ENCODE measurements at regions not wholly inside any gene's neighbourhood (a gene's known extent, or its start where the extent isn't known, plus 50 kb on each side); places are given as distances from the start of the nearest gene placed in this dataset.
"Not testable (repeated sequence)": the region's sequence is repeated elsewhere in the genome, so short reads cannot be mapped to it uniquely, and the experiment has no call there.

DNA sequence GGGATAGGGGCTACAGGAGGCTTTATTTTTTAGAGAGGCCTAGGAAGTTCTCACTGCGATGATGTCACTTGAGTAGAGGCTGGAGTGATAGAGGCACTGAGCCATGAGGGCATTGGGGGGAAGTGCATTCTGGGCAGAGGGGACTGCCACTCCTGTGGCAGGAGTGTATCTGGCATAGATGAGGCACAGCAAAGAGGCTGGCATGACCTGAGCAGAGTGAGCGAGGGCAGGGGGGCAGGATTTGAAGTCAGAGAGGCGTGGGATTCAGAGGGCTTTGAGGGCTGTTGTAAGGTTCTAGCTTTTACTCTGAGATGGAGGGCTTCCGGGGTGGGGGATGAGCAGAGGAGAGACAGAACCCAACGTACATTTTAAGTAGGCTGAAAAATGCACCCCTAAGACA is 91.9 kb upstream of the SH3PXD2B start:
- DNase-seq, result no peak

DNA sequence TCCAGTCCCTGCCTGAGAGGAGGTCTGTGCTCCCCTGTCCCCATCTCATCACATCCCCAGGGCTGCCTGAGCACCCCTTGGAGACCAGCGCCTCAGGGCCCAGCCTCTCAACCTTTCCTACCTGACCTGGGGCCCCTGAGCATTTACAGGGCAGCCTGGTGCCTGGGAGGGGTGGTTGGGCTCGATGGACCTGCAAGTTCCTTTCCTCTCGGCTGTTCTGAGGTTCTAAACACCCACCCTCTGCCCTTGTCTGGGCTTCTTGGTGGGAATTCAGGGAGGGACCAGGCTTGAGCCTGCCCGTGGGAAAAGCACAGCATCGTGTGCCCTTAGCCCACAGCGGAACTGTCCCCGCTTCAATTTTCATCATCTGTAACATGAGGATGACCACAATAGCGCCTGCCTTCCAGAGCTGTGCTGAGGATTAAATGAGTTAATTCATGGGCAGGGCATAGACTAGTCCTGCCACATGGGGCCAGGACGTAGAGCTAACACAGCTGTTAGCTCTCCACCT is 91.0 kb upstream of the SH3PXD2B start:
- DNase-seq, result no peak

DNA sequence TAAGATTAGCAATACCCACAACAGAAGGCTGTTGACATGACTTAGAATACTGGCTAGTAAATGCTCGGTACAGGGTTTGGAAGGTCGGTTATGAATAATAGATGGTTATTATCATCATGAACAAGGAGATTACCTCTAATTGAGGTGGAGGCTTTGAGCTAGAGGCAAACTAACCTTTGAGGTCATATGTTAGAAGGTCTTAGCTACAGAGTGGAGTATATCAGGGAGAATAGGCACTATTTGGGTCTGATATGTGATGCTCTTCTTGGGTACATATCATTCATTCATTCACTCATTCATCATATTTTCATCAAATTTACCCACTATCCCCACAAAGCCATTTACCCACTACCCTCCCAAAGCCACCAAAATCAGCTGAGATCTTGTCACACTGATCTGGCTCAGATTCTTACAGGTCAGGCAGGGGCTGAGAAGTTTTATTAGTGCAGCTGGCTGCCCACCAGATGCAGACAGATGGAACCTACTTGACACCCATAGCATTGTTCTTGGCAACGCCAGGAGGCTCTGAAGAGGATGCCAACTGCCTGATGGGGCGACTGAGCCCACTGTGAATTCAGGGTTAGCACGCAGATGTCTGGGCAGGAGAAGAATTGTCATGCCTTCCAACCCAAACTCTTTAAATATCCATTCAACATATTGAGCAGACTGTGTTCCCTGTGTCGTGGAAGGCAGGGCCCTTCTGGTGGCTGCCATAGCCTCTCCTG is 90.2 kb upstream of the SH3PXD2B start:
- peak; percentile 32 for DNase-seq

DNA sequence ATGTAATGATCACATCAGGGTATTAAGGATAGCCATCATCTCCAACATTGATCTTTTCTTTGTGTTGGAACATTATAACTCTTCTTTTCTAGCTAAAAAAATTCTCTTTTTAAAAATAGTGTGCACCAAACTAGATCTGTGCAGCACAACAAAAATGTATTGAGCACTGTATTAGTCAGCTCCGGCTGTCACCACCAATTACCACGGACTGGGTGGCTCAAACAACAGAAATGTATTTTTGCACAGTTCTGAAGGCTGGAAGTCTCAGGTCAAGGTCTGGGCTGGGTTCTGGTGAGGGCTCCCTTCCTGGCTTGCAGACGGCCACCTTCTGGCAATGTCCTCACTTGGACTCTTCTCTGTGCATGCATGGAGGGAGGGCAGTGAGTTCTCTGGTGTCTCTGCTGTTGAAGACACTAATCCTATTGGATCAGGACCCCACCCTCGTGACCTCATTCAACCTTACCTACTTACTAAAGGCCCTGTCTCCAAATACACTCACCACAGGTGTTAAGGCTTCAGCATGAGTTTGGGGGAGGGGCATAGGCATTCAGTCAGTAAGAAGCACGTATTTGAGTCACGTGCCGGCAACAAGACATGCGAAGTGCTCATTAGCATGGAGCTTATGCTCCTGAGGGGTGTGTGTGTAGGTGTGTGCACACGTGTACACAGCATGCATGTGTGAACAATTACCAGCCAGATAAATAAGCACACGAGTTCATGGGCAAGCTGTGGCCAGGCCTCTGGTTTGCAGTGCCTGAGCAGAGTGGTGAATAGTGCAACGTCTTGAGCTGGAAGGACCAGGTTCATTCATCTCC is 89.4 kb upstream of the SH3PXD2B start:
- DNase-seq, result no peak

DNA sequence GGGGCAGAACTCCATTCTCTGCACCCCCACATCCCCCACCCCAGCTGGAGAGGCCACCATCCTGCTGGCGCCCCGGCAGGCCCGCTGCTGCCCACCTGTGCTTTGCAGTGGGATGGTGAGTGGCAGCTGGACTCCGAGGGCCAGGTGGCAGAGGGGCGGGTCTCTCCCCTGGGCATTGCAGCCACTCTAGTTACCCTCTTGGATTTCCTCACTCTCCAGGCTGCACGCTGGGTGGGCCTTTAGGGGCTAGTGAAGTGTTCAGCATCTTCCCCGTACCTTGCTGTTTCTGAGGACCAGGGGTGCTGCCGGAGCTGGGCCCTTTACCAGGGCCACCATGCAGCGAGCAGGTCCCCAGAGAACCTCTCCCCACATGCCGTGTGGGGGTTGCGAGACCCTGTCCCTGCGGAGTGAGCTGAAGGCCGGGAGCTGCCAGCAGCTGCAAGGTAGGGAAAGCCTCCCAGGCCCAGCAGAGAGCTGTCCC is 88.4 kb upstream of the SH3PXD2B start:
- no peak for DNase-seq

DNA sequence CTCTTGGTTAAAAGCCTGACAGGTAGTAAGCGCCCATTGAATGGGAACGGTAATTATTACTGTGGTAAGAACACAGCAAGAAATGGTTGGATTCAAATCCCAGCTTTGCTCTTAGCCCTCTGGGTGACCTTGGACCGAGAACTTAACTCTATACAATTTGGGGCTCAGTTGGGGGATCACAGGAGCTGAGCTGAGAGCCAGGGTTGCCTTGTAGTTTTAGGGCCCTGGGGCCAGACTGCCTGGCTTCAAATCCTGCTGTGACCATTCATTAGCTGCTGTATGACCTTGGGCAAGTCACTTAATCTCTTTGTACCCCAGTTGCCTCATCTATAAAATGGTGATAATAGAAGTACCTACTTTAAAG is 87.4 kb upstream of the SH3PXD2B start:
- no peak for DNase-seq

DNA sequence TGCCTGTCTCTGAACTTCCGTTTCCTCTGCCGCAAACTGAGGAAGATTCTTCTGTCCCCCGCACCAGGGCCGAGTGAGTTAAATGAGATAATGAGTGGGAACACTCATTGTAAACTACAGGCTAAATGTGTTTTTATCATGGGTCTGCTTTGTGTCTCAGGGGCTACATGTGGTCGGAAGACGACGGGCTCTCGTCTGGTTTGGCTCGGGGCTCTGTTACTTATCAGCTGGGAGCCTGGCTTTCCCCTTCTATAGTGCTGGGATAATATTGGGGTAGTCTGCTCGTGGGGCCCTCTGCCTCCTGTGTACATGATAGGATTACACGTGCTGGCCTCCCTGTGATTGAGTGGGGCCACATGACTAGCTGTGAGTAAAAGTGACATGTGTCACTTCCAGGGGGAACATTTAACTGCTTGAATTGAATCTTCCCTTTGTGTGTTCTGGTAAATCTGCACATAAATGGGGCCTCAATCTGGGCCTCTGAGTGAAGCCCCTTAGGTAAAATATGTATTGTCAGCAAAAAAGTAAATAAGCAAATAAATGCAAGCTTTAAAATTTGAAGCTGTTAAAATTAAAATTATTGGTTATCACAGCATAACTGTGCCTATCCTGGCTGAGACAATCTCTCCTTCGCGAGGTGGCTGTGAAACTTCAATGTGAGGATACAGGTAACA is 86.9 kb upstream of the SH3PXD2B start:
- no peak for DNase-seq

DNA sequence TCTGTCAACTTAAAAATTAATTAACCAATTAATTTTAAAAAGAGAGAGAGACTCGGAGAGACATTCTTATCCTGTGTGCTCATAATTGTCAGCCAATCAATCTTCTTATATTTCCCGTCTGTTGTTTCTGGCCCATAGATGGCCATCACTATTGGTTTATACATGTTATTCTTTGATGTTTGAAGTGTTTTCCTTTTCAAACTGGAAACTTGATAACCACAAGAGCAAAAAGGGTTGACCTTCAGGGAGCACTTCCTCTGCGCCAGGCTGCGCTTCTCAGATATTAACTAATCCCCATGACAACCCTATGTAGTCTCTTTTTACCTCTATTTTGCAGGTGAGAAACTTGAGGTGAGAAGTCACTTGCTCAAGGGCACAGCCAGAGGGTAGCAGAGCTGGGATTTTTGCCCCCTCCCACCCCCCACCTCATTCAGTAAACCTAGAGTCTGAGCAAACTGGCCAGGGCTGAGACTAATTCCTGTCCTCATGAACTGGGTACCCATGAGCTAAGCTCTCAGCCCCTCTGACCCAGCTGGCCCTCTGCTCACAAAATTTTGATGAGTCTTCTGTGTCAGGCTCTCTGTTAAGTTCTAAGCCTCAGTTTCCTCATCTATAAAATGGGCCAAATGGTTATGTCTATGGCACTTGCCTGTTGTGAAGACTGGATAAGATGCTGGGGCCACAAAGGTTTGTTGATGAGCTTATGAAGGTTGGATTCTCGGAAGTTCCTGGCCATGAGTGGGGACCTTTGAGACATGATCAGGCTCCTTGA is 86.0 kb upstream of the SH3PXD2B start:
- peak; percentile 78 for DNase-seq

DNA sequence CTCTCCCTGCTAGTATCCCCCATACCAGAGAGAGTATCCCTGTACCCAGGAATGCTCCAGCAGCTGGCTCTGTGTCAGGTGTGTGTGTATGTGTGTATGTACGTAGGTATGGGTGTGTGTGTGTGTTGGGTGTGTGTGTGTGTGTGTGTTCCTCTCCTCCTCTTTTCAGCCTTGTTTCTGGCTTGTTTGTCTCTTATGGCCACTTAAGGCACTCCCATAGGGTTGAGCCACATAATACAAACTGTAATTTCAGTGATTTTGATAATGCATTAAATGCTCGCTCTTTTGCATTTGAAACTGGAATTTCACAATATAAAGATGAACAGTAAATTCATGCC is 80.8 kb upstream of the SH3PXD2B start:
- no peak for DNase-seq

DNA sequence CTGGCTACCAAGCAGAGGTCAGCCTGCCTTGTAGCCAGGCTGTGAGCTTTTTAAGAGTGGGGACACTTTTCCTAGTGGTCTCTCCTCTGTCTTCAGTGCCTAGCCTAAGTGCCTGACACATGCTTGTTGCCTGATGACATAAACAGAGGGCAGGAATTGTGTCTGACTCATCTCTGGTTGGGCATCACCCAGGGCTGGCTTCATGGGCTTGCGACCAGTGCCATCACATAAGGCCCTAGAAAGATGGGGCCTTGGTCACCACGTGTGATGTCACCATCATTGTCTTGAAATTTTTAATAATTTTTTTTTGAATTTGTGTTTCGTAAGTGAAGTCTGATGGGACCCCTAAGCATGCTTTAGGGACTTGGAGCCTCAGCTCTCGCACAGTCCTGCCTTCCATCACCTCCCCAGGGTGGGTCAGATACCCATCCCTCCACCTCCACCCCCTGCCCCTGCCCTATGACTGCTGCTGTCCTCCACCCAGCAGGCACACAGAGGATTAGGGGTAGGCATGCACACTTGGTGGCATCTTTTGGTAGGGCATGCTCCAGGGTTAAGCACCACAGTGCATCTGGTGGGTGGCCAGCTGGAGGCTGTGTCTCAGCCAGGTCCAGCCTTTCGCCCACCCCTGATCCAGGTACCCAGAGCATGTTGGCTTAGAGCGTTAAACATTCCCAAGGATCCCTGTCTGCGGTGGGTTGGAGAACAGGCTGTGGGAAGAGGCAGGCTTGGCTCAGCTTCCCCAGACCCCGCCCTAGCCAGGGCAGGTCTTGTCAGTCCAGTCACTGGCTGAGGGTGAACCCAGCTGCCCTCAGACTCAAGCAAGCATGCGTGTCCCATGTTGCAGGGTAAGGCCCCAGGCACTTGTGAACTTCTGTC is 80.1 kb upstream of the SH3PXD2B start:
- no peak for DNase-seq

DNA sequence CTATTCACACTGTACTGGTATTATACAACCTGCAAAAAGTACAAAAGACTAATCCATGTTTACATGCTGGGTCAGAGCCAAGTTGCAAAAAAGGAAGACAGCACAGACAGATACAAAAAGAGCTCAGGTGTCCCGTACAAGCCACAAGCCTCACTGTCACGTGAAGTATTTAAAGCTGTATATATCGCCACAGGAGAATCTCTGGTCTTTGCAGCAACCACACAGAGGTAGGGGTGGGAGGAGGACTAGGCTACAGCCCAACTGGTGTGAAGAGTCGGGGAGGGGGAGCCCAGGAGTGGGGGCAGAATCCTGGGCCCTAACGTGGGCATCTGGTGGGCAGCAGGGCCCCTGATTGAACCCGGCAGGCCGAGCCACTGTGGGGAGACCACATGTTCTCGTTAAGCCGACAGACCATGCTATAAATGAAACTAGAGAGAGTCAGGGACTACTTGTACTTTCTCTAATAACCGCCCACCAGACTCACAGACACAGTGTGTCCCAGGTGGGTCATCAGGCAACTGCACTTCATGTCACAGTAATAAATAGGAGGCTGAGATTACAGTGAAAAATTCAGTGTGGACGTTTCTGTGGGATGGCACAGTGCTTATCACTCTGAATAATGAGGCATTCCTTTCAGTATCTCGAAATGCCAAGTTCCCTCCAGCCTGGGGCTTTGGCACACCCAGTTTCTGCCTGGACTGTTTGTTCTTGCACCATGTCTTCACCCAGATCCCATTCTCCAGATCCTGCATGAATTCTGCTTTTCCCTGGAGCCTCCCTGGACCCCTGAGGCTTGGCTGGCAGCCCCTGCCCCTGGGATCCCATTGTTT is 79.3 kb upstream of the SH3PXD2B start:
- no peak for DNase-seq

DNA sequence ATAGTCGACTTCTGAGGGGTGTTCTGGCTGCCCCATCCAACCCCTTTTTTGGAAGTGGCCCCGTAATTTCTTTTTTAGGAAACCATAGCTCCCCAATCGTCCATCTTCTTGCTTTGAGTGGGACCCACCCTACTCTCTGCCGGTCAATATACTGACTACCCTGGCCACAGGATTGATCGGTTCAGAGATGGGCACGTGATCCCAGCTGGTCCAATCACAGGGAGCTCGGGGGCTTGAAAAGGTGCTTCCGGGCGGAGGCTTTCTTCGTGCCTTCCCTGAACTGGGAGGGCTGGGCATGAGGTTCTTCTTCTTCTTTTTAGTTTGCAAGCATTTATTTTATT is 78.7 kb upstream of the SH3PXD2B start:
- DNase-seq, result no peak

DNA sequence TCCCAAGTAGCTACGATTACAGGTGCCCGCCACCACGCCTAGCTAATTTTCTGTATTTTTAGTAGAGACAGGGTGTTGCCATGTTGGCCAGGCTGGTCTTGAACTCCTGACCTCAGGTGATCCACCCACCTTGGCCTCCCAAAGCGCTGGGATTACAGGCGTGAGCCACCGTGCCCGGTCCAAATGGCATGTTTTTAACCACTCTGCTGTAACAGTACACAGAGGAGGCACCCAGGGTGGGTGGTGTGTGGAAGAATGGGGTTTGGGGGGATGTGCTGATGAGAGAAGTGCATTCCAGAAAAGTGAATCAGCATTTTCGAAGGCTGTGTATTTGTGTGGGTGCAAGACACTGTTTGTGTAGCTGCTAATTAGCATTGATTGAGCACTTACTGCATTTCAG is 78.1 kb upstream of the SH3PXD2B start:
- not testable (repeated sequence) for DNase-seq

DNA sequence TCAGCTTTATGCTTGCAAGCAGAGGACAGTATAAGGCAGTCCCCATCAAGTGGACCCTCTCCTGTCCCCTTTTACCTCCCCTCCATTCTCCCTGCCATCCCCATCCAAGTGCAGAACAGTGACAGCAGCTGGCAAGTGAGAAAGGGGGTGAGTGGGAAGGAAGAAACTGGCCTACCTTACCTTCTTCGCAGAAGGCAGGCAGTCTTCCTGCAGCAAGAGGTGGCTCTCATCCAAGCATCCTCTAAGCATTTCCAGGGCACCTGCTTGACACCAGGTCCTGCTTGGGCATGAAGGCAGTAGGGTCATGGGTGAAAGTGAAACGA is 77.3 kb upstream of the SH3PXD2B start:
- DNase-seq, result no peak

DNA sequence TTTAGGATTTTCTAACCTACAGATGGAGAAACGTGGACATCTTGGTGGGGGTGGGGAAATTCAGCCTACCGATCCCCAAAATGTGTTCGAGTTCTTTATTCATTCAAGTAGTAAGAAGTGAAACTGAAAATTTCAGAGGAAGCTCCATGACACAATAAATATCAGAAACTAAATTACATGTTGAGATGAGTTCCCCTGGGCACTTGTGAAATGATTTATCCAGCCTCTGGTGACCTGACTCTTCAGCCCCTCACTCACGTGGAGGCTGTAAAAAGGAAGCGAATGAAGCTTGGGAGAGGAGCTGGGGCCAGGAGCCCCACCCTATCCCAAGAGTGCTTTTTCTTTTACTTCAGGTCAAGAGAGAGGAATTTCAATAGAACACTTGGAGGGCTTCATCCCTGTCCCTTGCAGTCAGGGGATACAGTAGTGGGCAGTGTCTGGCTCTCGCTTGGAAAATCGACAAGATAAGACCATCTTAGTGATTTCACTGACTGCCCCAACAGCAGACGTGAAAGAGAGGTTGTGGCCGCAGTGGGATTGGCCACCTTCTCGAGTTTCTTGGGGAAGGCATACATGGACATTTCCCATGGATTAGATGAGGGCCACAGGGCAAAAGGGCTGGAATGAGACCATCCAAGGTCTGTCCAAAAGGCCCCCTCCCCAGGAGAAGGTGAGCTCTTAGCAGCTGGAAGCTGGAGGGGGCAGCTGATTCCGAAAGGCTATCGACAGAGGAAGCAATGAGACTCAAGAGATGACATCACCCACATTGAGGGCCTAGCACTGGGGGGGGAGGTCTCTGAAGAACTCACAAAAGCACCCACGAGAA is 76.8 kb upstream of the SH3PXD2B start:
- DNase-seq, result no peak

DNA sequence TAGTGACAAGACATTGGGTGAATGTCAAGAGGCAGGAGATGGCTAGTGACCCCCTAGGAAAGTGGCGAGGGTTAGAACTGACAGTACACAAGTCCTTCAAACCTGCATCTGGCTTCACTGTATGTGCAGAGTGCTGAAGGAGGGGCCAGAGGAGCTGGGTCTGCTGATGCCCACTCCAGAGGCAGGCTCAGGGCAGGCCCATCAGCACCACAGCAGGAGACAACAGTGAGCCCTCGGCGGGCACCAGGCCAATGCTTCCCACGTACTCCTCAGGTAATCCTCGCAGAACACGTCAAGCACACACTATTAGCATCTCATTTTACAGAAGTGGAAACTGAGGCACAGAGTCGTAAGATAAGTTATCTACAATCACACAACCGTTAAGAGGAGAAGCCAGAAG is 76.1 kb upstream of the SH3PXD2B start:
- no peak for DNase-seq

DNA sequence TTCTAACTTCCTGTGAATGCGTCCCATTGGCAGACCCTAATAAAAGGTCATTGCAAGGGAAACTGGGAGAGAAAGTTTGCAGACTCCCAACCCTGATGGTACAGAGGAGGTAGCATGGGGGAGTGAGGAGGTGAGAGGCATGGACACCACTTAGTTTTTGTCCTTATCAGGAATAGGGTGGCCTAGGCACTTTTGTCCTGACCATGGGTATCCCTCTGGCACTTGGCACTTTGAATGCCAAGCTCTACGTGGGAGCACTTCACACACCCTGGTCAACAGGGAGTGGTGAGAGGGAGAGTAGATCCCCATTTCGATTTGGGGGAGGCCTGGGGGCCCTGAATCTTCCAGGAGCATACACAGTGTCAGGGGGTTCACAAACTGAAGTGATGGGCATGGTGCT is 75.6 kb upstream of the SH3PXD2B start:
- DNase-seq, result no peak

DNA sequence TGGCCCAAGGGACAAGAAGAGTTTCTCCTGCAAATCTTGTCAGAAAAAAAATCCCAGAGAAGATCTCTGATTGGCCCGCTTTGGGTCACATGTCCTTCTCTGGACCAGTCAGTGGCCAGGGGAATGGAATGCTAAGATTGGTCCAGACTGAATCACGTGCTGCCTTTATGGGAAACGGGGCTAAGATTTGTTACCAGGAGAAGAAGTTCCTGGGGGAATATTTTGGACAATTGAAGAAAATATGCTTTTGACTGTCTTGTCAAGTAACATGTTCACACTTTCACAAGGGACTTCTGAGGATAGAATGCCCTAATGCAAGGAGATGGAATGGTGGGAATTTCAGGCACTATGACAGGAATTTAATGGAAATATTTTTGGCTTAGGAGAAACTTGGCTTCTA is 74.1 kb upstream of the SH3PXD2B start:
- DNase-seq, result no peak

DNA sequence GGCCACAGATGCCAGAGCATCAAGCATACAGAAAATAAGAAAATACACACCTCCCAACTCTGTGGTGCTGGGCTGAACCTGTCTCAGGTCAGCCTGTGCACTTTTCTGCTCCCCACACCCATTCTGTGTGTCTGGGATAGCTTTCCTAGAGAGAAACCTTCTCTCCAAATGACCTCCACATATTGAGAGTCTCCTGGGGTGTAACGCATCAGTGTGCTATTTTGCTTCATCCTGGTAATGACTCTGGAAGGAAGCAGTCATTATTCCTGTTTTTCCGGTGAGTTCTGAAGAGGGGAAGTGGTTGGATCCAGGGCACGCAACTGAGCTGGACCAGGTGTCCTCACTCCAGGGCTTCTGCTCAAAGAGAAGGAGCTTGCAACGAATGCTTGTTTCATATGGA is 73.2 kb upstream of the SH3PXD2B start:
- DNase-seq, result no peak

DNA sequence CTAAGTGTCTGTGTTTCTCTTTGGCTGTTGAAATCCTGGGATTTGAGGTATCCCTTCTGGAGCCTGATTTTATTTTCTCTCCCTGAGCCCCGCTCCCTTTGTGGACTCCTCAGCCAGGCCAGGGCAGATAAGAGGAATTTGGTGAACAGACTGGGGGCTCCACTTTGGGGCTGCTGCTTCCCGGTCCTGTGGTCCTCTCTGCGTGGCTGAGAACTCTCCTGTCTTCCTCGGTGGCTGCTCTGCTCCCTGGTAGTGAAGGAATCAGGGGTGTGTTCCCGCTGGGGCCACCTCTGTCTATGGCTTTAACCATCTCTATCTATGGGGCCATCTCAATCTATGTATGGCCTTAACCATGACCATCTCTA is 71.7 kb upstream of the SH3PXD2B start:
- no peak for DNase-seq

Data from NCI-H2029 treated with DMSO at 0.1 percent for 48 hours (cell line).